Peyer's patch (tissue), 4 donors: ENCODE measurements at regions not wholly inside any gene's neighbourhood (a gene's known extent, or its start where the extent isn't known, plus 50 kb on each side); places are given as distances from the start of the nearest gene placed in this dataset.

Experiments used
- POLR2A ChIP-seq, 2 donors: fragments of 450-650 bp; IDR thresholded peaks; one replicate each; pipeline ENCODE4 v1.5.1; 2017; ENCODE audit warnings: antibody characterized with exemption in 2 of 2, mild to moderate bottlenecking in 2 of 2, moderate library complexity in 2 of 2
- TF ChIP-seq, protein P1 (sequence below), 6 experiments: fragments of 450-650 bp in 4 of 6; fragments of 200-600 bp in 2 of 6; sonication (generic) in 1 of 6; IDR thresholded peaks; one replicate each; pipeline ENCODE4 v1.5.1; 2017 to 2019; ENCODE audit warnings: antibody characterized with exemption in 6 of 6, mild to moderate bottlenecking in 3 of 6, moderate library complexity in 1 of 6

DNA sequence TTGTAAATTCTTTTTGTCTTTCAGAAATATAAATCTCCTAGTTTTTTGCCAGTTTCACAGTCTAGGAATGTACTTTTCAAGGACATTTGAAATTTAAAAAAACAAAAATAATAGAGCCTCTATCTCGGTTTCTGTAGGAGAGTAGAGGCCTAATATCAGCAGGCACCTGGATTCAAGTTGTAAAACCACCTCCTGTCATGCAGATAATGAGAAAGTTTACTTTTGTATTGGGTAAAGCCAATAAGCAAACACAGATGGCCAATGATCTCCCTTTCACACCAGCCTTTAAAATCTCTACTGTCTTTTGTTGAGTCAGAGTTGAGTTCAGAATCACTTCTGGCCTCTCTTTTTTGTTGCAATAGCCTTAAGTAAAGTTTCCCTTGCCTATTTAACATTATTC is 1499.9 kb downstream of the PCDH18 start:
- TF ChIP-seq, protein P1, sequence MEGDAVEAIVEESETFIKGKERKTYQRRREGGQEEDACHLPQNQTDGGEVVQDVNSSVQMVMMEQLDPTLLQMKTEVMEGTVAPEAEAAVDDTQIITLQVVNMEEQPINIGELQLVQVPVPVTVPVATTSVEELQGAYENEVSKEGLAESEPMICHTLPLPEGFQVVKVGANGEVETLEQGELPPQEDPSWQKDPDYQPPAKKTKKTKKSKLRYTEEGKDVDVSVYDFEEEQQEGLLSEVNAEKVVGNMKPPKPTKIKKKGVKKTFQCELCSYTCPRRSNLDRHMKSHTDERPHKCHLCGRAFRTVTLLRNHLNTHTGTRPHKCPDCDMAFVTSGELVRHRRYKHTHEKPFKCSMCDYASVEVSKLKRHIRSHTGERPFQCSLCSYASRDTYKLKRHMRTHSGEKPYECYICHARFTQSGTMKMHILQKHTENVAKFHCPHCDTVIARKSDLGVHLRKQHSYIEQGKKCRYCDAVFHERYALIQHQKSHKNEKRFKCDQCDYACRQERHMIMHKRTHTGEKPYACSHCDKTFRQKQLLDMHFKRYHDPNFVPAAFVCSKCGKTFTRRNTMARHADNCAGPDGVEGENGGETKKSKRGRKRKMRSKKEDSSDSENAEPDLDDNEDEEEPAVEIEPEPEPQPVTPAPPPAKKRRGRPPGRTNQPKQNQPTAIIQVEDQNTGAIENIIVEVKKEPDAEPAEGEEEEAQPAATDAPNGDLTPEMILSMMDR (IDR thresholded peaks at IDR 0.05): no peak
- TF ChIP-seq POLR2A (IDR thresholded peaks at IDR 0.05): no peak
